HepG2 (cell line): ENCODE measurements at regions not wholly inside any gene's neighbourhood (a gene's known extent, or its start where the extent isn't known, plus 50 kb on each side); places are given as distances from the start of the nearest gene placed in this dataset.

Source experiments
- ELF1 ChIP-seq: sonication (generic); formaldehyde crosslinking; IDR thresholded peaks from 2 replicates; pipeline ENCODE4 v1.4.0; 2020; ENCODE audit warnings: missing genetic modification reagents
- MTA3 ChIP-seq: sonication (generic); formaldehyde crosslinking; IDR thresholded peaks from 2 replicates; pipeline ENCODE4 v1.4.0; 2020; ENCODE audit warnings: missing genetic modification reagents
- REST ChIP-seq, 2 experiments: IDR thresholded peaks; 2 replicates each; pipeline ENCODE4 v1.6.1; 2011 to 2012; ENCODE audit warnings: low read length in 2 of 2, borderline replicate concordance in 1 of 2, low read depth in 1 of 2, mild to moderate bottlenecking in 1 of 2, moderate library complexity in 1 of 2
- ZNF564 ChIP-seq: sonication (generic); formaldehyde crosslinking; IDR thresholded peaks from 2 replicates; pipeline ENCODE4 v1.8.1; 2023; ENCODE audit warnings: mild to moderate bottlenecking, missing genetic modification reagents

- TF ChIP-seq ZNF564 (CRISPR knock-in tag): no peak
- TF ChIP-seq REST (IDR thresholded peaks at IDR 0.05; ENCODE audit: borderline replicate concordance in 1 of 2, low read depth in 1 of 2, low read length in 2 of 2): no peak
- TF ChIP-seq MTA3: no peak
- no peak for TF ChIP-seq ELF1 (CRISPR knock-in tag)
Observed at GRCh38 chr2:172373766-172374165, 53.6 kb upstream of the ITGA6 start.
